Right lobe of liver (tissue), 4 donors: ENCODE measurements at regions not wholly inside any gene's neighbourhood (a gene's known extent, or its start where the extent isn't known, plus 50 kb on each side); places are given as distances from the start of the nearest gene placed in this dataset.

Experiments used
- CTCF ChIP-seq, 4 donors: fragments of 200-600 bp in 3 of 4; fragments of 450-650 bp in 1 of 4; IDR thresholded peaks; one replicate each; pipeline versions ENCODE4 v1.5.1 to v1.8.0; 2016 to 2022; ENCODE audit warnings: antibody characterized with exemption in 4 of 4, mild to moderate bottlenecking in 2 of 4
- POLR2A ChIP-seq: fragments of 450-650 bp; IDR thresholded peaks from one replicate; pipeline ENCODE4 v1.6.1; 2017; ENCODE audit warnings: antibody characterized with exemption, mild to moderate bottlenecking
- donor health status: DM: no; HTN: no; CAD: no.
- donor health status: DM: no; HTN: no; CAD: no.
- donor health status: DM: no; HTN: yes; CAD: no.

DNA sequence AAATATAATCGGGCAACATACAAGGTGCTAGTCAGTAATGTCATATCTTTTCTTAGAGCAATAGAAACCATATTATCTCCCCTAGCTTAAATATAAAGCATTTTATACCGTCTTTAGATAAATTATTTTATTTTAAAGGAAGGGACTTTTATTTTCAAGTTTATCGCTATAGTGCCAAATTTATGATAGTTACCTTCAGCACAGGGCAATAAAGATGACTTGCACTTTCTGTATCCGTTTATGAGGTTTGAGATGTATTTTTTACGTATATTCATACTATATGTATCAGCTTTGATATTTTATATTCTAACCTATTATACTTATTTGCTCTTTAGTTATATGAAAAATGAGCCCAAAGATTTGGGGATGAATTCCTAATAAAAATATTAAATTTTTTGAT lies 61.6 kb upstream of the CARD18 start:
- TF ChIP-seq CTCF (IDR thresholded peaks at IDR 0.05) (no peak), POLR2A (no peak)
